CD4-positive, alpha-beta T cell (primary cell): ENCODE measurements at regions not wholly inside any gene's neighbourhood (a gene's known extent, or its start where the extent isn't known, plus 50 kb on each side); places are given as distances from the start of the nearest gene placed in this dataset.

Experiments used
- ATAC-seq: fragments of 200-7000 bp; cut with Tn5 transposase; one replicate; pipeline ENCODE4 v1.10.0; 2022; ENCODE audit warnings: mild to moderate bottlenecking; ENCODE audit not compliant: poor library complexity
- CTCF ChIA-PET: fragments of 350-600 bp; sonication (Branson Sonifier 250); formaldehyde crosslinking; loops from one replicate; lab custom pipeline; 2021; ENCODE audit warnings: antibody characterized with exemption, inconsistent platforms; lab: Charles Lee
- POLR2A ChIA-PET: fragments of 350-600 bp; sonication (Branson Sonifier 250); formaldehyde crosslinking; loops from one replicate; lab custom pipeline; 2021; ENCODE audit warnings: antibody characterized with exemption, inconsistent platforms; lab: Charles Lee
- DNase-seq, 14 experiments: peaks; one replicate each; pipeline ENCODE4 v3.0.0-alpha.2; 2013 to 2020; ENCODE audit warnings: mixed read lengths in 2 of 14
- H3K27ac ChIP-seq, 2 donors: one replicate each; pipeline versions ENCODE4 v1.5.1 to v1.7.0; 2013; ENCODE audit warnings: low read length in 2 of 2, low read depth in 1 of 2, mild to moderate bottlenecking in 1 of 2
- H3K27me3 ChIP-seq, 2 experiments: 1 replicate in 1 of 2; 2 replicates in 1 of 2; pipeline versions ENCODE4 v1.6.1 to v1.7.0; 2013; ENCODE audit warnings: low read length in 2 of 2, control low read depth in 1 of 2, mild to moderate bottlenecking in 1 of 2, moderate library complexity in 1 of 2; ENCODE audit not compliant: insufficient read depth in 2 of 2, control insufficient read depth in 1 of 2
- H3K36me3 ChIP-seq: one replicate; pipeline ENCODE4 v1.6.1; 2013; ENCODE audit warnings: low read length, control low read depth; ENCODE audit not compliant: insufficient read depth
- H3K4me1 ChIP-seq: one replicate; pipeline ENCODE4 v1.6.1; 2013; ENCODE audit warnings: low read length, control low read depth; ENCODE audit not compliant: insufficient read depth
- H3K4me3 ChIP-seq: one replicate; pipeline ENCODE4 v1.5.1; 2013; ENCODE audit warnings: mild to moderate bottlenecking, low read length, moderate library complexity
- H3K9me3 ChIP-seq, 2 experiments: 1 replicate in 1 of 2; 2 replicates in 1 of 2; pipeline versions ENCODE4 v1.6.1 to v1.7.0; 2013; ENCODE audit warnings: low read length in 2 of 2, mild to moderate bottlenecking in 2 of 2, control low read depth in 1 of 2, moderate library complexity in 1 of 2; ENCODE audit not compliant: control insufficient read depth in 1 of 2, insufficient read depth in 1 of 2
- H3K27ac Mint-ChIP-seq: one replicate; pipeline ENCODE4 v1.8.0; 2020; ENCODE audit warnings: mixed read lengths
- H3K27me3 Mint-ChIP-seq: one replicate; pipeline ENCODE4 v1.8.0; 2021; ENCODE audit warnings: mixed read lengths
- H3K36me3 Mint-ChIP-seq: one replicate; pipeline ENCODE4 v1.8.0; 2021; ENCODE audit warnings: low read depth, mixed read lengths
- H3K4me1 Mint-ChIP-seq: one replicate; pipeline ENCODE4 v1.8.0; 2021; ENCODE audit warnings: low read depth, mixed read lengths
- H3K4me3 Mint-ChIP-seq: one replicate; pipeline ENCODE4 v1.8.0; 2020; ENCODE audit warnings: mild to moderate bottlenecking, mixed read lengths
- H3K9me3 Mint-ChIP-seq: one replicate; pipeline ENCODE4 v1.8.0; 2020; ENCODE audit warnings: mixed read lengths
- CTCF ChIP-seq: fragments of 200-600 bp; IDR thresholded peaks from one replicate; pipeline ENCODE4 v1.8.0; 2022; ENCODE audit warnings: antibody characterized with exemption, mild to moderate bottlenecking
- intact Hi-C, 2 experiments: fragments of 100-400 bp; cut with DNase I in 1 of 2; cut with micrococcal nuclease in 1 of 2; formaldehyde crosslinking; loops; one replicate each; pipeline versions ENCODE4 v1.15.1 to v1.9.0; 2023 to 2025; cut with DNase I, micrococcal nuclease

GRCh38 chr19:5395556-5395955 is 54.9 kb upstream of the PTPRS start:
- H3K9me3 ChIP-seq = peaks cover 6 to 11% of the 10 kb centered on the region in 2 experiments
- no peak overlapping the region for H3K27ac ChIP-seq
- H3K4me1 ChIP-seq = no peaks in the 10 kb centered on the region
- DNase-seq (no peak), ATAC-seq (no peak)
- no peak overlapping the region for H3K4me3 ChIP-seq
- CTCF ChIA-PET = no interaction called here
- H3K27me3 ChIP-seq = peaks cover 38 to 63% of the 10 kb centered on the region in 2 experiments
- Mint-ChIP-seq H3K27me3 (peaks cover 73% of the 10 kb centered on the region), H3K27ac (no peak overlapping the region), H3K4me1 (no peaks in the 10 kb centered on the region), H3K36me3 (no peaks in the 10 kb centered on the region), H3K9me3 (peaks cover 3% of the 10 kb centered on the region), H3K4me3 (no peak overlapping the region)
- intact Hi-C loops = no loop called here
- no peaks in the 10 kb centered on the region for H3K36me3 ChIP-seq
- POLR2A ChIA-PET = no interaction called here
- TF ChIP-seq CTCF = no peak

- ATAC-seq (no peak), DNase-seq (no peak)
- CTCF ChIA-PET = no interaction called here
- Mint-ChIP-seq H3K36me3 (no peaks in the 10 kb centered on the region), H3K4me3 (no peak overlapping the region), H3K4me1 (no peaks in the 10 kb centered on the region), H3K9me3 (peaks cover 3% of the 10 kb centered on the region), H3K27me3 (peaks cover 77% of the 10 kb centered on the region), H3K27ac (no peak overlapping the region)
- Histone ChIP-seq H3K9me3 (peaks cover 6 to 11% of the 10 kb centered on the region in 2 experiments), H3K36me3 (no peaks in the 10 kb centered on the region), H3K27me3 (peaks cover 38 to 63% of the 10 kb centered on the region in 2 experiments), H3K27ac (no peak overlapping the region), H3K4me3 (no peak overlapping the region), H3K4me1 (no peaks in the 10 kb centered on the region)
- intact Hi-C loops = no loop called here
- no peak for TF ChIP-seq CTCF
- POLR2A ChIA-PET = no interaction called here
These were observed 55.7 kb upstream of the PTPRS start for GRCh38 chr19:5396096-5396939.

- ATAC-seq (no peak), DNase-seq (no peak)
- H3K27ac Mint-ChIP-seq = no peak overlapping the region
- TF ChIP-seq CTCF = no peak
- peaks cover 6 to 11% of the 10 kb centered on the region in 2 experiments for H3K9me3 ChIP-seq
- ChIA-PET CTCF (no interaction called here), POLR2A (no interaction called here)
- no peak overlapping the region for H3K4me3 ChIP-seq
- peaks cover 3% of the 10 kb centered on the region for H3K9me3 Mint-ChIP-seq
- H3K4me3 Mint-ChIP-seq = no peak overlapping the region
- no peaks in the 10 kb centered on the region for H3K4me1 Mint-ChIP-seq
- intact Hi-C loops = no loop called here
- no peaks in the 10 kb centered on the region for H3K36me3 Mint-ChIP-seq
- no peaks in the 10 kb centered on the region for H3K36me3 ChIP-seq
- H3K27me3 Mint-ChIP-seq = peaks cover 71% of the 10 kb centered on the region
- H3K27me3 ChIP-seq = peaks cover 38 to 63% of the 10 kb centered on the region in 2 experiments
- H3K27ac ChIP-seq = no peak overlapping the region
- H3K4me1 ChIP-seq = no peaks in the 10 kb centered on the region
These were observed 56.4 kb upstream of the PTPRS start for GRCh38 chr19:5396963-5397362.
